Gastroesophageal sphincter (tissue), 3 donors: ENCODE measurements at regions not wholly inside any gene's neighbourhood (a gene's known extent, or its start where the extent isn't known, plus 50 kb on each side); places are given as distances from the start of the nearest gene placed in this dataset.

Experiments
- CTCF ChIP-seq, 4 experiments: fragments of 200-600 bp in 2 of 4; fragments of 450-650 bp in 2 of 4; sonication (generic) in 1 of 4; IDR thresholded peaks; one replicate each; pipeline ENCODE4 v1.5.1; 2017 to 2019; ENCODE audit warnings: antibody characterized with exemption in 4 of 4, mild to moderate bottlenecking in 2 of 4, moderate library complexity in 2 of 4
- POLR2A ChIP-seq, 2 donors: fragments of 450-650 bp; IDR thresholded peaks; one replicate each; pipeline ENCODE4 v1.6.1; 2017; ENCODE audit warnings: antibody characterized with exemption in 2 of 2, mild to moderate bottlenecking in 2 of 2, moderate library complexity in 1 of 2
- POLR2AphosphoS5 ChIP-seq: sonication (generic); formaldehyde crosslinking; IDR thresholded peaks from one replicate; pipeline ENCODE4 v1.6.1; 2017; ENCODE audit warnings: antibody characterized with exemption

- TF ChIP-seq CTCF (IDR thresholded peaks at IDR 0.05) (no peak), POLR2A (IDR thresholded peaks at IDR 0.05) (no peak), POLR2AphosphoS5 (no peak)
These were observed 652.5 kb downstream of the CDH11 start for GRCh38 chr16:64469351-64469750.
